ENCODE measurements at regions not wholly inside any gene's neighbourhood (a gene's known extent, or its start where the extent isn't known, plus 50 kb on each side); places are given as distances from the start of the nearest gene placed in this dataset.

- no peak for TF ChIP-seq CTCF (IDR thresholded peaks at IDR 0.05)
- DNase-seq (no peak), ATAC-seq (no peak)
- Histone ChIP-seq H3K9me3 (no peaks in the 10 kb centered on the region), H3K27me3 (ENCODE audit: low read depth) (no peaks in the 10 kb centered on the region), H3K4me1 (no peaks in the 10 kb centered on the region), H3K4me3 (no peak overlapping the region), H3K36me3 (no peaks in the 10 kb centered on the region), H3K27ac (no peak overlapping the region)
- intact Hi-C loops (cut with DNase I) = no loop called here
Measured at GRCh38 chr5:1963941-1964451, 81.3 kb upstream of the IRX4 start.

GRCh38 chr5:1963358-1963757 is 80.6 kb upstream of the IRX4 start:
- Histone ChIP-seq H3K9me3 (no peaks in the 10 kb centered on the region), H3K4me3 (no peak overlapping the region), H3K27ac (no peak overlapping the region), H3K36me3 (no peaks in the 10 kb centered on the region), H3K4me1 (no peaks in the 10 kb centered on the region), H3K27me3 (ENCODE audit: low read depth) (no peaks in the 10 kb centered on the region)
- DNase-seq = no peak
- ATAC-seq = no peak
- TF ChIP-seq CTCF (IDR thresholded peaks at IDR 0.05) = no peak
- intact Hi-C loops (cut with DNase I) = no loop called here

- no peaks in the 10 kb centered on the region for H3K27me3 ChIP-seq (ENCODE audit: low read depth)
- ATAC-seq = no peak
- no peaks in the 10 kb centered on the region for H3K4me1 ChIP-seq
- no peaks in the 10 kb centered on the region for H3K36me3 ChIP-seq
- no peak overlapping the region for H3K27ac ChIP-seq
- no peak overlapping the region for H3K4me3 ChIP-seq
- intact Hi-C loops (cut with DNase I) = no loop called here
- TF ChIP-seq CTCF (IDR thresholded peaks at IDR 0.05) = no peak
- no peak for DNase-seq
- no peaks in the 10 kb centered on the region for H3K9me3 ChIP-seq
Measured at GRCh38 chr5:1962619-1963355, 80.1 kb upstream of the IRX4 start.

- ATAC-seq (no peak), DNase-seq (no peak)
- no peaks in the 10 kb centered on the region for H3K36me3 ChIP-seq
- H3K9me3 ChIP-seq = no peaks in the 10 kb centered on the region
- no peak for TF ChIP-seq CTCF (IDR thresholded peaks at IDR 0.05)
- no peaks in the 10 kb centered on the region for H3K27me3 ChIP-seq (ENCODE audit: low read depth)
- intact Hi-C loops (cut with DNase I) = no loop called here
- H3K4me1 ChIP-seq = no peaks in the 10 kb centered on the region
- H3K27ac ChIP-seq = no peak overlapping the region
- H3K4me3 ChIP-seq = no peak overlapping the region
Measured at GRCh38 chr5:1961952-1962595, 79.3 kb upstream of the IRX4 start.

GRCh38 chr5:1961304-1961946 is 78.7 kb upstream of the IRX4 start:
- intact Hi-C loops (cut with DNase I) = no loop called here
- Histone ChIP-seq H3K9me3 (no peaks in the 10 kb centered on the region), H3K27ac (no peak overlapping the region), H3K4me3 (no peak overlapping the region), H3K27me3 (ENCODE audit: low read depth) (no peaks in the 10 kb centered on the region), H3K4me1 (no peaks in the 10 kb centered on the region), H3K36me3 (no peaks in the 10 kb centered on the region)
- no peak for DNase-seq
- TF ChIP-seq CTCF (IDR thresholded peaks at IDR 0.05) = no peak
- no peak for ATAC-seq

All from lower lobe of right lung (tissue), 2 donors.